GM13977 (cell line): ENCODE measurements at regions not wholly inside any gene's neighbourhood (a gene's known extent, or its start where the extent isn't known, plus 50 kb on each side); places are given as distances from the start of the nearest gene placed in this dataset.

ENCODE experiments used
- DNase-seq: peaks from one replicate; pipeline ENCODE4 v3.0.0; 2012; ENCODE audit warnings: low spot score
- CTCF ChIP-seq: IDR thresholded peaks from 2 replicates; pipeline ENCODE4 v1.5.1; 2012; ENCODE audit warnings: mild to moderate bottlenecking, control low read depth; ENCODE audit not compliant: insufficient read depth; ENCODE audit errors: extremely low read depth, missing control alignments
- in situ Hi-C: fragments of 300-500 bp; cut with MboI; formaldehyde crosslinking; loops from one replicate; pipeline ENCODE4 v1.12.0; 2022; ENCODE audit warnings: low sequenced_read_pairs, low pct_unique_long_range_greater_than_20kb, mixed read lengths, inconsistent platforms; ENCODE audit not compliant: unreplicated experiment

- DNase-seq, result no peak
These were observed 371.7 kb downstream of the NFIB start for GRCh38 chr9:13942201-13942600.

DNA sequence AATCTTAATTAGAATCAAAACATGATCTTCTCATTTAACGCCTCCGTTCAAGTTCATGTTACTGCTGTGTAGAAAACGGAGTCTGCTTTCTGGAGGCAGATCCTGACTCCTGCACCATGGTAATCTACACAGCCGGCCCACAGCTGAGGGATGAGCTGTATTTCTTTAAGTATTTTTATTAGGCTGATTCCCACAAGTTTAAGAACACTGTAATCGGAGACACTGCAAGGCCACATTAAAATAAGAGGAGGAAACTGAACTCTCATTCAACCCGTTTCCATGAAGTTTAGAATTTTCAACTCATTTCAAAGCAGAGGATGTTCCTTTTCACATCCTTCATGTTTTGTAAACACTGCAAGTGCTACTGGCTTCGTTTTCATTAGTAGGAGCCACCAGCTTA lies 372.2 kb downstream of the NFIB start:
- TF ChIP-seq CTCF, result no peak
- in situ Hi-C loops, result no loop called here
- DNase-seq, result no peak

More at GRCh38 chr9:13942201-13942600, 371.7 kb downstream of the NFIB start:
- in situ Hi-C loops, result no loop called here
- TF ChIP-seq CTCF, result no peak

DNA sequence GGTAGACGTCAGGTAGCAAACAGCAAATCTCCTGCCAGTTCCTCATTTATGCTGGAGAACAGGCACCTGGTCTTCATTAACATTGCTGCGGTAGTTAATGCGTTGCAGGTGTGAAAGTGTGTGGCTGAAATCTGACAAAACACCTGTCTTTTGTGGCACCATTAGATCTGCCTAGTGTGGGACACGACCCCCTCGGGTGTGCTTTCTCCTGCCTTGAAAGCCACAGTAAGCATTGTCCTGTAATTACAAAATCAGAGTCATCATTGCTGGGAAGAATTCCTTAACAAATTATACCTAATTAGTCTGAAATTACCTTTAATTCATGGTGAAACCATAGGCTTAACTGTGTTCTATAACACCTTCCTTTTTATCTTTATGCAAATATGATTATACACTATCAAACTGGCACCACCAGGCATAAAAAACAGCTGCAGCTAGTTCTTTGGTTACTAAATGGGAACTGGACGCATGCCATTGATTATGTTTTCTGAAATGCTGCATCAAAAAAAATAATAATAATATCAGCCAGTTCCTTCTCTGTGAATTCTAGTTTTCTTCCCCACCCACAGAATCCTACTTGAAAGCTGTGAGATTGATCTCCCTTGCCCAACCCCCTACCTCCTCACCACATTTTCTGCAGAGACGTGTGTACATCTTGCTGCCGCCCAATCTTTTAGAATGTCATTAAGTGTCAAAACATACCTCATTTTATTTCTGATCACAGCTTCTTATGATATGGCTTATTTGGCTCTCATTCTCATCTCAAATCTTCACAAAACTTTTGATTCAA lies 374.0 kb downstream of the NFIB start:
- no peak for DNase-seq
- TF ChIP-seq CTCF, result no peak
- in situ Hi-C loops, result no loop called here

GRCh38 chr9:13939134-13939533 lies 374.8 kb downstream of the NFIB start:
- no peak for DNase-seq
- no peak for TF ChIP-seq CTCF
- in situ Hi-C loops, result no loop called here

- in situ Hi-C loops, result no loop called here
- DNase-seq, result no peak
- no peak for TF ChIP-seq CTCF
These were observed 379.5 kb downstream of the NFIB start for GRCh38 chr9:13934416-13934815.

DNA sequence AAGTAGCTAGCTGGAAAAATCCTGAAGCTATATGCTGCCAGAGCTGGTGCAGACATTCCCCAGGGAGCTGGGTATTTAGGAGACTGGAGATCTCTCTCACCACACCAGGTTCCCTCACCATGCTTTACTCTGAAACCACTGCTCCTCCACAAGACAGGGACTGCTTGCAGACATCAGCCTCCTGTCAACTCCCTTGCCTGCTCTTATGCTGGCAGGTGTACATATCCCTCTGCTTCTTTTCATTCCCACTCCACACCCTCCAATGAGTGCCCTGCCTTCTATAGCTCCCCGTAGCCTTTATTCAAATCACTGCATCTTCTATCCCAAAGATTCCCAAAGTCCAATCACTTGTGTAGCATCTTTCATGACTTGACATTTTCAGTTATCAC lies 380.7 kb downstream of the NFIB start:
- in situ Hi-C loops, result no loop called here
- no peak for DNase-seq
- no peak for TF ChIP-seq CTCF
